ENCODE measurements at regions not wholly inside any gene's neighbourhood (a gene's known extent, or its start where the extent isn't known, plus 50 kb on each side); places are given as distances from the start of the nearest gene placed in this dataset.

- no peaks in the 10 kb centered on the region for H3K9me3 ChIP-seq (replicated peaks)
- no peak for TF ChIP-seq CTCF (IDR thresholded peaks at IDR 0.05; ENCODE audit: borderline replicate concordance)
- intact Hi-C loops (cut with micrococcal nuclease) = no loop called here
- DNase-seq = no peak
- no peak overlapping the region for H3K27ac ChIP-seq (replicated peaks)
- H3K4me3 ChIP-seq = no peak overlapping the region
- H3K27me3 ChIP-seq (ENCODE audit: low read depth) = peaks cover 71% of the 10 kb centered on the region
- no peaks in the 10 kb centered on the region for H3K4me1 ChIP-seq
- H3K36me3 ChIP-seq = no peaks in the 10 kb centered on the region
Measured at GRCh38 chr19:29014857-29015436, 198.0 kb downstream of the UQCRFS1 start.

DNA sequence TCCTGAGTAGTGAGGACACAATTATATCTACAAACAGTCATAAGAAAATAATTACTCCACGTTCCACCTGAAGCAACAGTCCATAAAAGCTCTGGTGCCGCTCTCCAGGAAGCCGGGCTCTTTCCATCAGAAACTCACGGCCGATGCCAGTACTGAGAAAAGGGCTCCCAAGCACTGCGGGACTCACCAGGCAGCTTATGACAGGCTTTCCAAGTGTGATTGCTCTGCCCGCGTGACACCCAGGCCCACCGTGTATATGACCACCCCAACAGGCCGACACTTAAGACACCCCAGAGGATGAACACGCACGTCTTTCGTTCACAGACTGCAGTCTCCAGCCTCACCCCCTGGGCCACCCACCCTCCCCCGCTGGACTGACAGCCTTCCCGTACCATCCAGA, 199.0 kb downstream of the UQCRFS1 start:
- Histone ChIP-seq H3K4me3 (no peak overlapping the region), H3K27ac (replicated peaks) (no peak overlapping the region), H3K36me3 (no peaks in the 10 kb centered on the region), H3K27me3 (ENCODE audit: low read depth) (peaks cover 71% of the 10 kb centered on the region), H3K4me1 (no peaks in the 10 kb centered on the region), H3K9me3 (replicated peaks) (no peaks in the 10 kb centered on the region)
- no peak for TF ChIP-seq CTCF (IDR thresholded peaks at IDR 0.05; ENCODE audit: borderline replicate concordance)
- intact Hi-C loops (cut with micrococcal nuclease) = no loop called here
- DNase-seq = no peak

DNA sequence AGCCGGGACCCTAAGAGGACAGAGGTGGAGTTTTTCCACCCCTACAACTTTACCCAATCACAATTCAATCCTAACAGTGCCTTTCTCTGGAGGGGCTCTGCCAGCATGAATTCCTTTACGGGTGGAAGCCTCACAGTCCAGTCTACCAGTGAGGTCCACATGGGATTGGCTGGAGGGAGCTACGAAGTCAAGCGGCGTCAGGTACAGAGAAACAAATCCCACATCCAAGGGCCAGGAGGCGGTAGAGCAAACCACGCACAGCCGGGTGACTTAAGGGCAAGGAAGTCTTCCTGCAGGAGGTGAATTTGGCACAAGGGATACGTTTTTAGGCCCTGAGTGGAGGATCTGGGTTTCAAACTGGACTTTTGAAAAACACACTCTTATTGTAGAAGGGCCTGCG, 199.6 kb downstream of the UQCRFS1 start:
- no peak for DNase-seq
- TF ChIP-seq CTCF (IDR thresholded peaks at IDR 0.05; ENCODE audit: borderline replicate concordance) = no peak
- H3K36me3 ChIP-seq = no peaks in the 10 kb centered on the region
- no peaks in the 10 kb centered on the region for H3K9me3 ChIP-seq (replicated peaks)
- intact Hi-C loops (cut with micrococcal nuclease) = no loop called here
- no peak overlapping the region for H3K27ac ChIP-seq (replicated peaks)
- H3K4me1 ChIP-seq = no peaks in the 10 kb centered on the region
- H3K4me3 ChIP-seq = no peak overlapping the region
- H3K27me3 ChIP-seq (ENCODE audit: low read depth) = peaks cover 71% of the 10 kb centered on the region

- DNase-seq = no peak
- no peak for TF ChIP-seq CTCF (IDR thresholded peaks at IDR 0.05; ENCODE audit: borderline replicate concordance)
- intact Hi-C loops (cut with micrococcal nuclease) = no loop called here
- Histone ChIP-seq H3K27ac (replicated peaks) (no peak overlapping the region), H3K4me1 (no peaks in the 10 kb centered on the region), H3K9me3 (replicated peaks) (no peaks in the 10 kb centered on the region), H3K4me3 (no peak overlapping the region), H3K27me3 (ENCODE audit: low read depth) (peaks cover 66% of the 10 kb centered on the region), H3K36me3 (no peaks in the 10 kb centered on the region)
Measured at GRCh38 chr19:29012457-29012856, 200.5 kb downstream of the UQCRFS1 start.

GRCh38 chr19:29010276-29010675, 202.7 kb downstream of the UQCRFS1 start:
- DNase-seq = no peak
- H3K27me3 ChIP-seq (ENCODE audit: low read depth) = peaks cover 53% of the 10 kb centered on the region
- intact Hi-C loops (cut with micrococcal nuclease) = no loop called here
- no peaks in the 10 kb centered on the region for H3K36me3 ChIP-seq
- no peak for TF ChIP-seq CTCF (IDR thresholded peaks at IDR 0.05; ENCODE audit: borderline replicate concordance)
- no peaks in the 10 kb centered on the region for H3K4me1 ChIP-seq
- no peak overlapping the region for H3K4me3 ChIP-seq
- H3K9me3 ChIP-seq (replicated peaks) = no peaks in the 10 kb centered on the region
- H3K27ac ChIP-seq (replicated peaks) = no peak overlapping the region

Data from left ventricle myocardium inferior (tissue), 1 donor.